ENCODE measurements at regions not wholly inside any gene's neighbourhood (a gene's known extent, or its start where the extent isn't known, plus 50 kb on each side); places are given as distances from the start of the nearest gene placed in this dataset.

- no peak overlapping the region for H3K27ac ChIP-seq
- H3K4me3 ChIP-seq: no peak overlapping the region
- no peaks in the 10 kb centered on the region for H3K36me3 ChIP-seq
- H3K4me1 ChIP-seq: no peaks in the 10 kb centered on the region
- ATAC-seq: no peak
- TF ChIP-seq EP300 (IDR thresholded peaks at IDR 0.05): no peak
- no peak for TF ChIP-seq POLR2AphosphoS5 (IDR thresholded peaks at IDR 0.05)
- TF ChIP-seq CTCF (IDR thresholded peaks at IDR 0.05): no peak
- TF ChIP-seq POLR2A (IDR thresholded peaks at IDR 0.05): no peak
- WGBS, 2 donors (ENCODE audit: low coverage in 1 of 2): 57 to 89% methylated on average over 1 of the region's 1 CpG
- H3K9me3 ChIP-seq: no peaks in the 10 kb centered on the region
- H3K27me3 ChIP-seq: no peaks in the 10 kb centered on the region
Observed at GRCh38 chr20:39857187-39857586, 831.8 kb downstream of the MAFB start.

- ATAC-seq: no peak
- WGBS, 2 donors (ENCODE audit: low coverage in 1 of 2): 64 to 96% methylated on average over 3 of the region's 3 CpGs
Observed at GRCh38 chr20:39855799-39856198, 833.2 kb downstream of the MAFB start.

GRCh38 chr20:39855056-39855455, 834.0 kb downstream of the MAFB start:
- Histone ChIP-seq H3K4me1 (peaks cover 8 to 18% (median 9%) of the 10 kb centered on the region in 3 donors), H3K27me3 (no peaks in the 10 kb centered on the region), H3K36me3 (no peaks in the 10 kb centered on the region), H3K9me3 (no peaks in the 10 kb centered on the region), H3K27ac (no peak overlapping the region), H3K4me3 (no peak overlapping the region)
- ATAC-seq: no peak
- WGBS, 2 donors (ENCODE audit: low coverage in 1 of 2): 57 to 100% methylated on average over 1 of the region's 1 CpG
- TF ChIP-seq POLR2AphosphoS5 (IDR thresholded peaks at IDR 0.05) (no peak), CTCF (IDR thresholded peaks at IDR 0.05) (no peak), POLR2A (IDR thresholded peaks at IDR 0.05) (no peak), EP300 (IDR thresholded peaks at IDR 0.05) (no peak)

More at GRCh38 chr20:39855799-39856198, 833.2 kb downstream of the MAFB start:
- no peak overlapping the region for H3K27ac ChIP-seq
- H3K9me3 ChIP-seq: no peaks in the 10 kb centered on the region
- peaks cover 4 to 10% (median 5%) of the 10 kb centered on the region in 3 donors for H3K4me1 ChIP-seq
- TF ChIP-seq CTCF (IDR thresholded peaks at IDR 0.05): no peak
- no peak for TF ChIP-seq POLR2AphosphoS5 (IDR thresholded peaks at IDR 0.05)
- TF ChIP-seq POLR2A (IDR thresholded peaks at IDR 0.05): no peak
- no peak for TF ChIP-seq EP300 (IDR thresholded peaks at IDR 0.05)
- no peak overlapping the region for H3K4me3 ChIP-seq
- H3K36me3 ChIP-seq: no peaks in the 10 kb centered on the region
- no peaks in the 10 kb centered on the region for H3K27me3 ChIP-seq

- 89 to 100% methylated on average over 1 to 2 of the region's 2 CpGs for WGBS, 2 donors (ENCODE audit: low coverage in 1 of 2)
Observed at GRCh38 chr20:39853636-39854035, 835.4 kb downstream of the MAFB start.

More at GRCh38 chr20:39853636-39854035, 835.4 kb downstream of the MAFB start:
- H3K36me3 ChIP-seq: no peaks in the 10 kb centered on the region
- H3K4me3 ChIP-seq: no peak overlapping the region
- no peak for ATAC-seq
- TF ChIP-seq EP300 (IDR thresholded peaks at IDR 0.05): no peak
- TF ChIP-seq CTCF (IDR thresholded peaks at IDR 0.05): no peak
- TF ChIP-seq POLR2A (IDR thresholded peaks at IDR 0.05): no peak
- no peak for TF ChIP-seq POLR2AphosphoS5 (IDR thresholded peaks at IDR 0.05)
- H3K27me3 ChIP-seq: no peaks in the 10 kb centered on the region
- H3K4me1 ChIP-seq: peaks cover 8 to 29% (median 18%) of the 10 kb centered on the region in 3 donors
- no peaks in the 10 kb centered on the region for H3K9me3 ChIP-seq
- no peak overlapping the region for H3K27ac ChIP-seq
